IPS-NIHi7 (cell line): ENCODE measurements at regions not wholly inside any gene's neighbourhood (a gene's known extent, or its start where the extent isn't known, plus 50 kb on each side); places are given as distances from the start of the nearest gene placed in this dataset.
A peak's percentile ranks its signal among the peaks of the same experiment; 100 is the strongest.

Experiments used
- DNase-seq: peaks from one replicate; pipeline ENCODE4 v3.0.0; 2012; ENCODE audit warnings: mixed read lengths; ENCODE audit errors: extremely low spot score

DNA sequence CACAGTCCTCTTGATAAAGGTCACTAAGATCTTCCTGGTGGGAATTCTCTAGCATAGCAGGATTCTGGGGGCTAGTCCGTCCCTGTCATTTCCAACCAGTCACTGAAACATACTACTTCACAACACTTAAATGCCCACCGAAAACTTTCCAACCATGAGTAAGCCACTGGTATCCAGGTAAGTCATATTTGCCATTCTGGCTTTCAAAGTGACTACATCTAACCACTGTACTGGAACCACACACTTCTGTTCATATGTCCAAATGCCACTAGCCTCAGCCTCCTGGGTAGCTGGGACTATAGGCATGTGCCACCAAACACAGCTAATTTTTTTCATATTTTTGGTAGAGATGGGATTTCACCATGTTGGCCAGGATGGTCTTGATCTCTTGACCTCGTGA lies 64.3 kb upstream of the VANGL1 start:
- DNase-seq, result no peak

DNA sequence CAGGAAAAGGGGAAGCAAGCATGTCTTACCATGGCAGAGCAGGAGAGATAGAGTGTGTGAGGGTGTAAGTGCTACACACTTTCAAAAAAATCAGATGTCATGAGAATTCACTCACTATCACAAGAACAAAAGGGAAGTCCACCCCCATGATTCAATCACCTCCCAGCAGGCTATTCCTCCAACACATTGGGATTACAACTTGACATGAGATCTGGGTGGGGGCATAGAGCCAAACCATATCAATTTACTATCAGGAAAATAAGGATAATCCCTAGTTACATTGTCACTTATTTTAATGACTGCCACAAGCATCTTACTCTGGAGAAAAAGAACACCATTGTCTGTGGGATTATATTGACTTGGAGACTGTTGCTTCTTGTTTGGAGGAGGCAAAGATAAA lies 66.1 kb upstream of the VANGL1 start:
- no peak for DNase-seq

DNA sequence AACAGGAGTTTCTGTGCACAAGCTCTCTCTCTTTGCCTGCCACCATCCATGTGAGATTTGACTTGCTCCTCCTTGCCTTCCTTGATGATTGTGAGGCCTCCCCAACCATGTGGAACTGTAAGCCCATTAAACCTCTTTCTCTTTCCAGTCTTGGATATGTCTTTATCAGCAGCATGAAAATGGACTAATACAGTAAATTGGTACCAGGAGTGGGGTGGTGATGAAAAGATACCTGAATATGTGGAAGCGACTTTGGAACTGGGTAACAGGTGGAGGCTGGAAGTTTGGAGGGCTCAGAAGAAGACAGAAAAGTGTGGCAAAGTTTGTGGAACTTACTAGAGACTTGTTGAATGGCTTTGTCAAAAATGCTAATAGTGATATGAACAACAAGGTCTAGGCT lies 69.1 kb upstream of the VANGL1 start:
- DNase-seq, result no peak

DNA sequence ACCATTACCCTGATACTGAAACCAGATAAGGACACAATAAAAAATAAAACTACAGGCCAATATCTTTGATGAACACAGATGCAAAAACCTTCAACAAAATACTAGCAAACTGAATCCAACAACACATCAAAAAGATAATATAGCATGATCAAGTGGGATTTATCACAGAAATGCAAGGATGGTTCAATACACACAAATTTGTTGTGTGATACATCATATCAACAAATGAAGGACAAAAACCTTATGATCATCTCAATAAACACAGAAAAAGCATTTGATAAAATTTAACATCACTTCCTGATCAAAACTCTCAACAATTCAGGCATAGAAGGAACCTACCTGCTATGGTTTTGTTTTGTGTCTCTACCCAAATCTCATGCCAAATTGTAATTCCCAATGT lies 74.3 kb upstream of the VANGL1 start:
- DNase-seq, result no peak

DNA sequence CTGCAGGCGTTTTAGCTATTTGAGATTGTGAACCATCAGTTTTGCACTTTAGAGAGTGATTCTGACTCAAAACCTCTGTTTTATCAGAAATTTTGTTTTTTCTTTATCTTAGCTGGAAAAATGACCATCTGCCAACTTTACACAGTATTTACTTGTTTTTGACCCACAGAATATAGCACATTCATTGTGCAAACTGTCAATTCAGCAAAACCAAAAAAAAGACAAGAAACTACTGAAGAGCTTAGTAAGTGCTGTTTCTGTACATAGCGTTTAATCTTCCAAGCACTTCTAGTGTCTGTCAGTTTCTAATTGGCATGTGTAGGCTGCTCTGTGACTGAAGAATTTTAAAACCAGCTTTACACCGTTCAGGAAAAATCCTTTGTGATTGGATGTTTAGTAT lies 76.0 kb upstream of the VANGL1 start:
- no peak for DNase-seq

DNA sequence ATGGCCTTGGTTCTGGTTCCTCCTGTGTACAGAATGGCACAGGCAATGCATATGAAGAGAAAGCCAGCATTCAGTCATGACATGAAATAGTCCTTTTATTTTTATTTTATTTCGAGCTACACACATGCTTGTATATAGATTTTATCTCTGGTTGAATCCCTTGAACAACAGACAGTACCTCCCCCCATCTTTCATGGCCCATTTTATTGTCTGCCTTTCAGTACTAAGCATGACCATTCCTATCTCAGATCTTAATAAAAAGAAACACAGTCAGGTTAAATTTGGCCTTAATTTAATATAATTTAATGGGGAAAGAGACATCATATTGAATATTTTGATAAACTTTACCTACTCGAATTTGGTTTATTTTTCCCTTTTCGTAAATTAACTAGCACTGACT lies 76.4 kb upstream of the VANGL1 start:
- DNase-seq, result no peak

DNA sequence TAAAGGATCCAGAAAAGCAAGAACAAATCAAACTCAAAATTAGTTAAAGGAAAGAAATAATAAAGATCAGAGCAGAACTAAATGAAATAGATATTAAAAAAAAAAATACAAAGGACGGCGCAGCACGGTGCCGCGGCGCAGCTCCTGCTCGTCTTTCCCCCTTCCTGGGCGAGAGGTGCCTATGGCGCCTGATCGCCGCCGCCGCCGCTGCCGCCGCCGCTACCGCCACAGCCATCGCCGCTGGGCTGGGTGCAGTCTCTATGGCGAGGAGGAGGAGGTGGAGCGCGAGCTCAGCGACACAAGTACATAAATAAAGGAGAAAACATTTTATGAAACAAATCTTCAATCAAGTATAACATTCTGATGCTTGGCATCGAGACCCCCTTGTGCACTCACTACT lies 77.6 kb upstream of the VANGL1 start:
- DNase-seq, result peak; percentile 71

DNA sequence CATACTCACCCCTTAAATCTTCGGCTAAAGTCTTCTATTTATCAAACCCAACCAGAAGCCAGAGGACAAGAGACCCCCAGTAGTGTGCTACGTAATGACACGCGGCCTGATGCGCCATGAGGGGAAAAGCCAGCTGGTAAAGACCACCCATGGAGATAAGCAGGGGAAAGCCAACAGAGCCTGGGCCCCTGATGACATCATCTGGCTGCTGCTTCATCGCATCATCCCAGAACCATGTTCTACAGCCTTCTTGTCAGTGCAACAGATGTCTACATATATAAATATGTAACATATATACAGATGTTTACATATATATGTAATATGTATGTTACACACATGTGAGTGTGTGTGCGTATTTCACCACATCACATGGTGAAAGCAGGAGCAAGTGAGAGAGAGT lies 81.7 kb upstream of the VANGL1 start:
- DNase-seq, result no peak

DNA sequence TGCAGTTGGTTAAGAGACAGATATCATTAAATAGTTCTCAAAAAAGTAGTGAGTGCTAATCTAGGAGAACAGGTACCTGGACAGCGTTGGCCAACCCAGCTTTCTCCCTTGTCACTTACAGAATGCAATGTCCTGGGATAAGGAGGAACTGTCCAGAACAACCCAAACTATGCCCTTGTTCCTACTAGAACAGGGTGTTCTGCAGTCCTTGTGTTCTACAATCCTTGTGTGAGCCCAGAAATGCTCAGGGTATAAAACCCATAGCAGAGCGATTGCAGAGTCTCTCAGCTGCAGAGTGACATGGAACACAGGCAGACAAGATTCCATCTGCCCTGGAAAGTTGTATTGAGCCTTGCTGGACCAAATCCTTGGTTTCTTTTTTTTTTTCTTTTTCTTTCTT lies 83.5 kb upstream of the VANGL1 start:
- DNase-seq, result no peak

DNA sequence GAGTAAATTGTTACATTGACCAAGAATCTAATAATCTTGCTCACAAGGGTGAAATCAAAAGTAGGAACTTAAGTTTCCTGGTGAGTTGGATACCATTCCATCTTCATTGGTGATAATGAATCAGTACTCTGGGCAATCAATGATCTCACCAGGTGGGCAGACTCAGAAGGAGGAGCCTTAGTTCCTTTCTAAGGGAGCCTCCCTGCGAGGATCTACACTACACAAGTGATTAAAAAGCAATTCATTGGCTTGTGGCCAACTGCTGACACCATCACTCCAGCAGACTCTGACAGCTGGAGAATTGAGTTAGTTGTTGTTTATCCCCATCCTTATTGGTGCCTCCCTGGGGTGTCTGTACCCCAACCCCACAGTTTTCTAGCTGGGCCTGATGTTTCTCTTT lies 84.1 kb upstream of the VANGL1 start:
- peak; percentile 24 for DNase-seq

DNA sequence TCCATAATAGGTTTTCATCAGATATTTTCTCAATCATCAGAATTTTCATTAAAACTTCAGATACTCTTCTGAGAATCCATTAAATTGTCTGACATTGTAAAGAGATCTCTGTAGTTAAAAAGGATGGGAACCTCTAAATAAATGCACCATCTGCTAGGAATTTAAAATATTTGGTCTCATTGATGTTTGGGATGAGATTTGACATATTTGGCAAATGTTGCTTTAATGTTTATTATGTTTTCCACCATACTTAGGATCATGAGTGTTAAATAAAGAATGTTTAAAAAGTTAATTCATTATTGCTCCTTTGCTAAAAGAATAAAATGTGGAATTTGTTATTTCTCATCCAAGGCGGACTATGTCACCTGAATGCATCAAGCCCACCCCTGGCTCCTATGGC lies 85.5 kb upstream of the VANGL1 start:
- no peak for DNase-seq

DNA sequence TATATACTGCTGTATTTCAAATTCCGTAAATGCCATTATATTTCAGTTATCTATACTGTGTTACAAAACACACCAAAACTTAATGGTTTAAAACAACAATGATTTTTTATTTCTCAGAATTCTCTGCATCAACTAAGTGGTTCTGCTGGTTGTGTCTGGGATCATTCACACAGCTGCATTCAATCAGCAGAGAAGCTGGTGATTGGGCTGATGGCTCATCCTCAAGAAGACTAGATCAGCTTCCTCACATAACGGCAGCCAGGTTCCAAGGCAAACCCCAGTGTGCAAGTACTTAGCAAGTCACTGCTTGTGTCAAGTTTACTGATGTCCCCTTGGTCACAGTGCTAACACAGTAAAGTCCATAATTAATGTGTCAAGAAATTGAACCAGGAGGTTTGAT lies 86.3 kb upstream of the VANGL1 start:
- DNase-seq, result no peak

DNA sequence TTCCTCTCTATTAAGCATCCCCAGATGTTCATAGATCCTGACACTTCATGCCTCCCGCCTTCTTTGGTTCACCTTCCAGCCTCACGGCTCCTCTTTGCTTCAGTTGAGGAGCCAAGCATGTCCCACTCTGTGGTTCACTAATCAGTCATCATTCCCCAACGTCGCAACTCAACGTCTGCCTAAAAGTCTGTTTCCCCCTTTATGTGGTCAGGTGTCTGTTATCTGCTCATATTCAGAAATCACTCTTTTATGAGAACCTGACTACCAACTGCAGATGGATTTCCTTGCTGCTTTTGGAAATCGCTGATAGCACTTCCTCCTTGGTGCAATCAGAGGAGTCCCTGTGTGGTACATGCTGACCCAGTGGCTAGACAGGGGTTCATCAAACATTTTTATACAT lies 94.1 kb upstream of the VANGL1 start:
- no peak for DNase-seq

DNA sequence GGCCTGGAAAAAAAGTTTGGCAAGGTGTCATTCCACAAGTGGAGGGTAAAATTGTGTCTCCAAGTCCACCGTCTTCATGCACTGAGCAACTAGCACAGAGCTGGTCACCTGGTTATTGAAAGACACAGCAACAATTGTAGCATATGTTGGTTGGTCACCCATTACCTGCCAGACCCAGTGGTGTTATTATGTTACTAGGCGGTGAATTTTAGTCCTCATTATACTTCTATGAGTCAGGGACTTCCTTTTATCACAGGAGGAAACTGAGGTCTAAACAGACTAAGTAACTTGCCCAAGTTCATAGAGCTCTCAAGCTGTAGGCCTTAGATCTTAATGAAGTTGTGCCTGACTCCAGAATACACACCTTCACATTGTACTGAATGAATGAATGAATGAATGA lies 94.9 kb upstream of the VANGL1 start:
- DNase-seq, result no peak

DNA sequence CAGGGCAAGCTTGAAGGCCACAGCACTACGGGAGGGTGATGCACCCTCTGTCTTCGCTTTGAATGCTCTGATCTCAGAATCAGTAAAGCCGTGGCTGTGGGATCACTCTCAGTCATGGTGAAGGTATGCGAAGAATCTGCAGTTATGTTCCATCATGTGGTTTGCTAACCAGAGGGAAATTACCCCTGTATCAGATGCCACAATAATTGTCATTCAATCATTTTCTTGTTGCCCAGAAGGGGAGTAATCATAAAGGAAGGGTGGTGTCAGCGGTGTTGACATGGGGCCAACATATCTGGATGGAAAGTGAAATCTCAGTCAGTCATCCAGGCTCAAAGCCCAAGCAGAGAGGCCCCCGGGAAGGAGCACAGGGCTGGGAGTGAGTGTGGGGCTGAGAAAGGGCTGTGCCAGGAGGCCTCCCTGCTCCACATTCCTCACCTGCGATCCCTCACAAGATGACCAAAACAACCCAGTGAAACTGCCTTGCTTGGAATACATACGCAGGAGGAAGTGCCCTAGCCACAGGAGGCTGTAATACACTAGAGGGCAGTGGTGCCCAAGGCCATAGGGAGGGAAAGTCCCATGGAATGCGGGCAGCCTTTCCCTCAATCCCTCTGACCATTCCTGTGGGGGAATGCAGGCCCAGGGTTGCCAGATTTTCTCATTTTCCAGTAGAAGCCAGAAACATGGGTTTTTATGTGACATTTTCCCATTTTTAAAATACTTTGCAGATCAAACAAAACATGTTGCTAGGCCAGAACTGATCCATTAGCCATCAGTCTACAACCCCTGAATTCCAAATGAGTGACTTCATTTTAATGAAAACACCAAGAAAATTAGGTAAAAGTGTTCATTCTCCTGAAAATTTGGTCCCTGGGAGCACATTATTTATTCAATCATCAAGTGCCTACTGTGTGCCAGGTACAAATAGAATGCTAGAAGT lies 95.7 kb upstream of the VANGL1 start:
- DNase-seq, result peak; percentile 88

DNA sequence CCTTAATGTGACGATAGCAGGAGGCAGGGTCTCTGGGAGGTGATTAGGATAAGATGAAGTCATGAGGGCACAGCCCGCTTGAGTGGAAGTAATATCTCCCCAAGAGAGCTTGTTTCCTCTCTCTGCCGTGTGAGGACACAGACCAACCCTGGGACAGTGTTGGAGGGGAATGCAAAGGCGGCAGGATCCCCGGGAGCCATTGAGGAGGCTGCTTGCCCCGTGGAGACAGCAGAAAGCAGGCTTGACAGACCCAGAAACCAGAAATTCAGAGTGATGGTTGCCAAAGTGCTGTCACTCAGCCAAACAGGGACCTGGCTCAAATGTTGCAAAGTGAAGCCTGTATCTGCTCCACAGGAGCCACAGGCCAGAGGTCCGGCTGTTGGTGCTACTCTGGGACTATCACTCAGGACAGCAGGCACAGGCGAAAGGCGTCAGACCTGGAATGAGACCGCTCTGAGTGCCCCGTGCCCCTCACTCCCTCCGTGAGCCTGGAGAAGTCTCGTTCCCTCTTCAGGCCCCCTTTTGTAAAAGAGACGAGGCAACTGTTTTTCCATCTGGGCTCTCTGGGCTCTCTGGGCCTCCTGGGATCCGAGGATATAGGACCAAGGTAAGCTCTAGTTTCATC lies 96.6 kb upstream of the VANGL1 start:
- DNase-seq, result no peak

DNA sequence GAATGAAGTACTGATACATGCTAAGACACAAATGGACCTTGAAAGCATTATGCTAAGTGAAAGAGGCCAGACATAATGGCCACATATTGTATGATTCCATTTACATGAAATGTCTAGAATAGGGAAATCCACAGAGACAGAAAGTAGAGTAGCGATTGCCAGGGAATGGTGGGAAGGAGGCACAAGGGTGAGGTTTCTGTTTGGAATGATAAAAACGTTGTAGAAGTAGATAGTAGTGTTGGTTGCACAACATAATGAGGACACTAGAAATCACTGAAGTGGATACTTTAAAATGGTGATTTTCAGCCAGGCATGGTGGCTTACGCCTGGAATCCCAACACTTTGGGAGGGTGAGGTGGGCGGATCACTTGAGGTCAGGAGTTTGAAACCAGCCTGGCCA lies 97.6 kb upstream of the VANGL1 start:
- no peak for DNase-seq

DNA sequence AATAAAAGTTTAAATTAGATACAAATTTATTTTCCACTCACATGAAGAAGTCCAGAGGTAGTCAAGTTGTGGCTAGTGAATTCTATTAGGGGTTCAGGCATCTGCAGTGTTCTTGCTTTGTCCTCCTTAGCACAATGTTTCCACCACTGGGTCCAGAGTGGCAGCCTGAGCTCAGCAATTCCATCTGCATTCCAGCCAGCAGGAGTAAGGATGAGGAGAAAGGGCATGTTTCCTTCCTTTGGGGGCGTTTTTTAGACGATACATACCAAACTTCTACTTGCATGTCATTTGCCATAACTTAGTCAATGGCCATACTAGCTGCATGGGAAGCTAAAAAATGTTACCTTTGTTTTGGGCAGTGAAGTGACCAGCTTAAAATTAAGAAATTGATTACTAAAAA lies 98.5 kb upstream of the VANGL1 start:
- no peak for DNase-seq

DNA sequence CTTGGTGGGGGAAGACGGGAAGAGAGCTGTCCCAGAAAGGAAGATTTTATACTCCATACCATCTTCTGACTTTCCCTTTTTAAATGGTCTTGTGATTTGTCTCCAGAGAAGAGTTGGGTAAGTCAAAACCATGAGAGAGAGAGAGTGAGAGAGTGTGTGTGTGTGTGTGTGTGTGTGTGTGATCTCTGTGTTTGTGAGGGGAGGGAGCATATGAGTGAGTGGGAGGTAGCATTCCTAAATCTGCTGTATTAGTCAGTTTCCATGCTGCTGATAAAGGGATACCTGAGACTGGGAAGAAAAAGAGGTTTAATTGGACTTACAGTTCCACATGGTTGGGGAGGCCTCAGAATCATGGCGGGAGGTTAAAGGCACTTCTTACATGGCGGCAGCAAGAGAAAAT lies 102.0 kb upstream of the VANGL1 start:
- no peak for DNase-seq

DNA sequence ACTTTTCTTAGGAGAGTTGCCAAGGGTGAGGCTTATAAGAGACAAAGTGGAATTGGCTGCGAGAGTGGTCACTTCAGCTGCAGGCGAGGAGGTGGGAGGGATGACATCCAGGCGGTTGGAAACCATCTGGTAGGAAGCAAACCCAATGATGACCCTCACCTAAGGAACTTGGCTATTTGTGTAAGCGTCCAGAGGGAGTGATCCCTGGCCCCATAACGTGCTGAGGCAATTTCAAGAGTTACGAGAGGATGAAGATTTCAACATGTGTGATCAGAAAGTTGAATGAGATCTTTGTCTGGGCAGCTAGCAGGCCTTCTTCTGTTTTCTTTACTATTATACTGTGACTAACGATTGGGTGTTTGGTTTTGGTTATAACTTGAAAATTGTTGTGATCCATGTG lies 102.7 kb upstream of the VANGL1 start:
- no peak for DNase-seq

DNA sequence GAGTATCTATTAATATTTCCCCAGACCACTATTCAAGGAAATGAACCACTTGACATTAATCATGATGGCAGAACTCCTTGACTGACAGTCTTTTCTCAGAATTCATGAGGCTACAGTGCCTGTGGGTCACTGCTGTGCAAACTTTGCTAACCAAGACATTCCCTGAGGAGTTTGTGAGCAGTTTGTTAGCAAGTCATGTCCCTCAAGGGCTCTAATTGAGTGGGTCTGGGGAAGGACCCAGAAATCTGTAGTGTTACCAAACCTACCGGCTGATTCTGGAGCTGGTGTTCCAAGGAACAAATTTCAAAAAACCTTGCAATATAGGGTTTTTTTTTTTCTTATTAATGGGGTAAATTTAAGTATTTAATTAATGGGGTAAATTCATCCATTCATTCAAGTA lies 103.2 kb upstream of the VANGL1 start:
- no peak for DNase-seq

DNA sequence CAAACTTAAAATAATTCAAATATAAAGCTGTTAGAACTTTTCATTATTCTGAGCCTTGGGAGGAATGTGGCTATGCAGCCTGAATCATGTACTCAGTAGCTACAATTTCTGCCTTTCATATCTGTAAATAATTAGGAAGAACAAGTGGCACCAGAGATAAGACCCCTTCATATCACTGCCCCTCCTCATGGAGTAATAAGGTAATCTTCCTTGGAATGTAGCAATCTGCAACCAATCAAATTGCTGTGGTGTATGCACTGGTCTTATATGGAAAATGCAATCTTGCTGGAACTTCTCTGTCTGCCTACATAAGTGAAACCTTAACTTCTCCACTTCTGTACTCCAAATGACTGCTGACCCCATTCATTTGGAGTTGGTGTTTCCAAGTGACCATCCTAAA lies 104.4 kb upstream of the VANGL1 start:
- no peak for DNase-seq

DNA sequence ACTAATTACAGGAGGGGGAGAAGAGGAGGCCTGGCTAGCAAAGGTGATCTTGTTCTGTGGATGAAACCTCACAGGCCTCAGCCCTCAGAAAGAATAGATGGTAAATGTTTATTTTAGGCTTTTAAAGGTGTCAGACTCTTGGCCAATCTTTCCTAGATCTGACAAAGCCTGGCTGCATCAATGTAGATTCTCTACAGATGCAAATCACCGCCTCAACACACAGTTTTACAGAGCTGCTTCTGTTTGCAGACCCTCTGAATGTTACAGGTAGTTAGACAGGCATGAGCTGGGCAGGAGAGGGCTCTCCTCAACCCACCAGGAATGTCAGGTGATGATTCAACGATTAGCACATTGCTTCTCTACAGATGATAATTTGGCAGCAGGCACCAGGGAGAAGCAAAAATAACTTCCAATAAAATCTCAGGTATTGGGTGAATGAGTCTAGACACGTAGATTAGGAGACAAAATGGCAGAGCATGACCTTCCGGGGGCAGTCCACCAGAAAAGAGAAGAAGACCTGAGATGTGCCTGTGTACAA lies 105.4 kb upstream of the VANGL1 start:
- DNase-seq, result no peak
